Heart left ventricle (tissue), 16 donors: ENCODE measurements at regions not wholly inside any gene's neighbourhood (a gene's known extent, or its start where the extent isn't known, plus 50 kb on each side); places are given as distances from the start of the nearest gene placed in this dataset.

Source experiments
- ATAC-seq, 4 donors: fragments of 200-7000 bp; cut with Tn5 transposase; one replicate each; pipeline ENCODE4 v1.9.1; 2020 to 2022; ENCODE audit warnings: moderate library complexity in 4 of 4, mild to moderate bottlenecking in 3 of 4, moderate number of reproducible peaks in 1 of 4
- DNase-seq, 5 donors: peaks; one replicate each; pipeline ENCODE4 v3.0.0-alpha.2; 2020
- H3K27ac ChIP-seq, 12 donors: fragments of 200-600 bp; sonication (generic) in 4 of 12; one replicate each; pipeline versions ENCODE4 v1.5.0 to v1.8.0; 2016 to 2022; ENCODE audit warnings: mild to moderate bottlenecking in 2 of 12
- H3K27me3 ChIP-seq, 9 donors: fragments of 200-600 bp; sonication (generic) in 2 of 9; one replicate each; pipeline versions ENCODE4 v1.5.1 to v1.8.0; 2016 to 2022; ENCODE audit warnings: mild to moderate bottlenecking in 3 of 9
- H3K36me3 ChIP-seq, 9 donors: fragments of 200-600 bp; sonication (generic) in 2 of 9; one replicate each; pipeline versions ENCODE4 v1.5.0 to v1.8.0; 2018 to 2022; ENCODE audit warnings: mild to moderate bottlenecking in 2 of 9
- H3K4me1 ChIP-seq, 12 donors: fragments of 200-600 bp; sonication (generic) in 4 of 12; one replicate each; pipeline versions ENCODE4 v1.5.0 to v1.8.0; 2016 to 2022; ENCODE audit warnings: mild to moderate bottlenecking in 3 of 12
- H3K4me3 ChIP-seq, 12 donors: fragments of 200-600 bp; sonication (generic) in 4 of 12; one replicate each; pipeline versions ENCODE4 v1.5.0 to v1.8.0; 2017 to 2022; ENCODE audit warnings: mild to moderate bottlenecking in 9 of 12, moderate library complexity in 4 of 12
- H3K9me3 ChIP-seq, 12 donors: fragments of 200-600 bp; sonication (generic) in 4 of 12; one replicate each; pipeline versions ENCODE4 v1.5.0 to v1.8.0; 2016 to 2022; ENCODE audit warnings: mild to moderate bottlenecking in 1 of 12
- POLR2A ChIP-seq, 2 donors: fragments of 450-650 bp; IDR thresholded peaks; one replicate each; pipeline ENCODE4 v1.6.1; 2017; ENCODE audit warnings: antibody characterized with exemption in 2 of 2, mild to moderate bottlenecking in 2 of 2, moderate library complexity in 2 of 2
- WGBS, 4 donors: extraction: QIAGEN DNeasy Blood & Tissue Kit in 2 of 4; methylation state at CpG; one replicate each; pipeline versions ENCODE4 v1.1.5 to v1.1.7; 2013 to 2018; 5-methylcytosine and 5-hydroxymethylcytosine counted together
- intact Hi-C, 10 donors: fragments of 100-400 bp; cut with DNase I; formaldehyde crosslinking; loops; one replicate each; pipeline versions ENCODE4 v1.11.1 to v1.14.2; 2022
- TF ChIP-seq, protein P1 (sequence below), 12 donors: fragments of 200-600 bp; sonication (generic) in 4 of 12; IDR thresholded peaks; one replicate each; pipeline versions ENCODE4 v1.5.0 to v1.8.0; 2018 to 2022; ENCODE audit warnings: antibody characterized with exemption in 12 of 12, mild to moderate bottlenecking in 5 of 12
- donor health status: ischemic (EF 13 %, LVEDD 7.1; RV severe dilation, severe dysfunction).
- donor health status: healthy with polysubstance abuse.
- donor health status: DM: no; HTN: yes; CAD: no.
- donor health status: DM: no; HTN: no; CAD: no.
- donor health status: ischemic (EF 25% LVEDD 6.9; RV normal size, moderate dysfunction).
- donor health status: ischemic (EF 25% LVEDD 5.7; RV mildly dilated, moderate dysfunction).
- donor health status: healthy.
- donor health status: DM: yes; HTN: yes; CAD: no.
- donor health status: ischemic (EF 35%, LVEDD 5.7; RV mildly dilated, moderate dysfunction).
- donor health status: nonischemic (EF 11% LVEDD 7.7; RV severe dilation, severe dysfunction).
- donor health status: DM: yes; HTN: yes; CAD: no.
- donor health status: PGD.
- donor health status: ischemic (EF 29% LVEDD 5.4; RV normal size, mild dysfunction).
- donor health status: nonischemic (EF 23%, LVEDD 6.1; RV moderate dilation, normal function).

DNA sequence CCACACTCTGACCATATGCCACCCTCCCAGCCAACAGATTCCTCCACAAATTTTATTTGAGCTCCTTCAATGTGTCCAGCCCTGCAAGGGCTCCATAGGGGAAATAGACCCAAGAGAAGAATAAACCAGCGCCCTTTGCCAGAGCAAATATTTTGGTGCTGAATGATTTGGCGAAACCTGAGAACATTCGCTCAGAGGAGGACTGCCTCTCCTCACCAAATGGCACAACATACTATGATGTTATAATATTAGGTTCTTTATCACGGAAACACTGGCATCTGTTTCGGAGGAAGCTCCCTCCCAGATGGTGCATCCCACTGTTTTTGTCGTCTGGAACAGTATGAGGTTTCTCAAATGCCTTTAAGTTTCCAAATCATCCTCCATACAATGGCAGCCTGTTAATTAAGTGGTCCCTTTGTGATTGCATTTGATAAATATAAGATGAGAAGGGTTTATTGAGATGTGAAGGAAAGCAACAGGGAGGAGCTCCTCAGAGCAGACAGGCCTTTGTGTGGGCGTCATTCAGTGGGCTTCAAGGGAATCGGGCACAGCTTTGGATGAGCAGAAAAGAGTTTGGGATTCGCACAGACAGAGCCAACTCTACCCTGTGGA is 139.1 kb upstream of the ADRA1B start:
- 85 to 90% (median 88%) methylated on average over 9 of the region's 9 CpGs for WGBS, 4 donors
- H3K27ac ChIP-seq = no peak overlapping the region

DNA sequence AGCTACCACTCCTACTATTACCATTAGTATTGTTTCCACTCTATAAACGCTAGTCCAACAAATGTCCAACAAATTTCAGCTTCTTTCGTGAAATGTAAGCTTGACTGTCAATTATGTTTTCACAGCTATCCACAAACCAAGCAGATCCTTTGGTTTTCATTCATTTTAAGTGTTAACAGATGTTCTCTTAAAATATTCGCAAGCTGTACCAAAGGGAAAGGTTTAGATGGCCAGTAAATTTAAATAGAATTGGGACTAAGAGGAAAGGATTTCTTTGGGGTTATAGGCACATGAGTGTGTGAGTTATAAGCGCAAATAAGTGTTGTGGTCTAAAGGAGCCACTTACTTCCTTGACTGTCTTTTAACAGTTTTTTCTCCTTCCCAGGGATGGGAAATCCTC is 136.8 kb upstream of the ADRA1B start:
- no peaks in the 10 kb centered on the region for H3K9me3 ChIP-seq
- H3K36me3 ChIP-seq = no peaks in the 10 kb centered on the region
- no peak for ATAC-seq
- peaks cover 0 to 6% (median 0%) of the 10 kb centered on the region in 9 donors for H3K27me3 ChIP-seq
- intact Hi-C loops = loop anchor here in 3 of 10 donors (10.0 kb wide), 3 partner anchors 135 to 445 kb away; partner anchors contain the start of genes ADRA1B (in 1 of the 3) and IL12B (in 1 of the 3)
- no peak for DNase-seq
- 91 to 94% (median 92%) methylated on average over 4 of the region's 4 CpGs for WGBS, 4 donors
- no peak overlapping the region for H3K4me3 ChIP-seq
- peaks cover 0 to 4% (median 0%) of the 10 kb centered on the region in 12 donors for H3K4me1 ChIP-seq
- TF ChIP-seq POLR2A (IDR thresholded peaks at IDR 0.05) = no peak
- TF ChIP-seq, protein P1, sequence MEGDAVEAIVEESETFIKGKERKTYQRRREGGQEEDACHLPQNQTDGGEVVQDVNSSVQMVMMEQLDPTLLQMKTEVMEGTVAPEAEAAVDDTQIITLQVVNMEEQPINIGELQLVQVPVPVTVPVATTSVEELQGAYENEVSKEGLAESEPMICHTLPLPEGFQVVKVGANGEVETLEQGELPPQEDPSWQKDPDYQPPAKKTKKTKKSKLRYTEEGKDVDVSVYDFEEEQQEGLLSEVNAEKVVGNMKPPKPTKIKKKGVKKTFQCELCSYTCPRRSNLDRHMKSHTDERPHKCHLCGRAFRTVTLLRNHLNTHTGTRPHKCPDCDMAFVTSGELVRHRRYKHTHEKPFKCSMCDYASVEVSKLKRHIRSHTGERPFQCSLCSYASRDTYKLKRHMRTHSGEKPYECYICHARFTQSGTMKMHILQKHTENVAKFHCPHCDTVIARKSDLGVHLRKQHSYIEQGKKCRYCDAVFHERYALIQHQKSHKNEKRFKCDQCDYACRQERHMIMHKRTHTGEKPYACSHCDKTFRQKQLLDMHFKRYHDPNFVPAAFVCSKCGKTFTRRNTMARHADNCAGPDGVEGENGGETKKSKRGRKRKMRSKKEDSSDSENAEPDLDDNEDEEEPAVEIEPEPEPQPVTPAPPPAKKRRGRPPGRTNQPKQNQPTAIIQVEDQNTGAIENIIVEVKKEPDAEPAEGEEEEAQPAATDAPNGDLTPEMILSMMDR (IDR thresholded peaks at IDR 0.05) = no peak
- no peak overlapping the region for H3K27ac ChIP-seq

More for the DNA sequence above, 139.1 kb upstream of the ADRA1B start:
- peaks cover 0 to 26% (median 0%) of the 10 kb centered on the region in 9 donors for H3K27me3 ChIP-seq
- DNase-seq (no peak), ATAC-seq (no peak)
- intact Hi-C loops = loop anchor here in 3 of 10 donors (10.0 kb wide), 3 partner anchors 138 to 442 kb away; partner anchors contain the start of genes ADRA1B (in 1 of the 3) and IL12B (in 1 of the 3)
- no peaks in the 10 kb centered on the region for H3K36me3 ChIP-seq
- TF ChIP-seq POLR2A (IDR thresholded peaks at IDR 0.05) = no peak
- TF ChIP-seq, protein P1 (IDR thresholded peaks at IDR 0.05) = no peak
- no peak overlapping the region for H3K4me3 ChIP-seq
- peaks cover 0 to 15% (median 5%) of the 10 kb centered on the region in 12 donors for H3K4me1 ChIP-seq
- no peaks in the 10 kb centered on the region for H3K9me3 ChIP-seq

DNA sequence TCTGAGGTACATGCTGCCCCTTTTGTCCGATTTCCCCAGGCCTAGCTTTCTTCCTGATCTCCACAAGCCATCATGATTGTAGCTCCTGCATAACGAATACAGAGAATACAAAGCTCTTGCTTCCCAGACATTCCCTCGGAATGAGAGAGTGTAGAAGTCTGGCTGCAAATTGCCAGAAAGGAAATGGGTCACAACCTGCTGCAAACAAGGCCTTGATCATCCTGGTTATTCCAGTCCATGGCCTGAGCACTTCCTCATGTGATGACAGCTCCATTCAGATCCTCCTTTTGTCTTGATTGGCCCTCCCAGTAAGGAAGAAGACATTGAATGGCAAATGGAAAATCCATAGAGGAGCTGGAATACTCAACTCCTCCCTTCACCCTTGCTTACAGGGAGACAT is 136.0 kb upstream of the ADRA1B start:
- Histone ChIP-seq H3K27ac (no peak overlapping the region), H3K36me3 (no peaks in the 10 kb centered on the region), H3K4me1 (peaks cover 0 to 4% (median 0%) of the 10 kb centered on the region in 12 donors), H3K4me3 (no peak overlapping the region), H3K27me3 (no peaks in the 10 kb centered on the region), H3K9me3 (no peaks in the 10 kb centered on the region)
- ATAC-seq (no peak), DNase-seq (no peak)
- TF ChIP-seq, protein P1 (IDR thresholded peaks at IDR 0.05) = no peak
- TF ChIP-seq POLR2A (IDR thresholded peaks at IDR 0.05) = no peak
- WGBS, 4 donors = 64 to 77% (median 70%) methylated on average over 3 of the region's 3 CpGs
- intact Hi-C loops = loop anchor here in 2 of 10 donors (10.0 kb wide), 2 partner anchors 125 to 335 kb away; no protein-coding TSS in a partner anchor

DNA sequence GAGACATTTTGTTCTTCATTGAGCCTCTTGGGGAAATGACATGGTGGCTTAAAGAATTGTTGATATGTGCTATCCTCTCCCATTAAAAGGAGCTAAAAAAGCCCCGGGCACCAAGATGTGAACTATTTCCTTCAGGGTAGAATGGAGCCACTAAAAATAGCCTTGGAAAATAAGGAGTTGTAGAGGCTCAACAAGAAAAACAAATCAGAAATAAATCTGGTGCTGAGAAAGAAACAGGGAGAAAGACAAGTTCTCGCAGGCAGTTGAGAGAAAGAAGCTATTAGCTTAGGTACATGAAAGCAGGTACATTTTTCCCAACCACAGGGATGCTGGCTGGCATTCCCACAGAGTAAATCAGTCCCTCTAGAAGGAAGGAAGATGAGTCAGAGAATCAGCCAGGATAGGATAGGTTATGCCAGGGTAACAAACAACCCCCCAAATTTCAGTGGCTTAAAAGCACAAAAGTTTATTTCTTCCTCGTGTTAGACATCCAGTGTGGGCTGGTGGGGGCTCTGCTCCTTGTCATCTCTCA is 134.6 kb upstream of the ADRA1B start:
- Histone ChIP-seq H3K27ac (peak overlapping the region in 1 of 12 donors; percentile 29), H3K9me3 (no peaks in the 10 kb centered on the region), H3K36me3 (no peaks in the 10 kb centered on the region), H3K4me1 (peaks cover 0 to 6% (median 0%) of the 10 kb centered on the region in 12 donors), H3K27me3 (no peaks in the 10 kb centered on the region), H3K4me3 (no peak overlapping the region)
- no peak for TF ChIP-seq POLR2A (IDR thresholded peaks at IDR 0.05)
- TF ChIP-seq, protein P1 (IDR thresholded peaks at IDR 0.05) = no peak
- WGBS, 4 donors = 62 to 74% (median 69%) methylated on average over 3 of the region's 3 CpGs
- DNase-seq (no peak), ATAC-seq (no peak)
- intact Hi-C loops = loop anchor here in 2 of 10 donors (10.0 kb wide), 2 partner anchors 123 to 337 kb away; no protein-coding TSS in a partner anchor
